Activated CD8-positive, alpha-beta memory T cell treated with anti-CD3 and anti-CD28 coated beads for 24 hours (primary cell): ENCODE measurements at regions not wholly inside any gene's neighbourhood (a gene's known extent, or its start where the extent isn't known, plus 50 kb on each side); places are given as distances from the start of the nearest gene placed in this dataset.
"Not testable (repeated sequence)": the region's sequence is repeated elsewhere in the genome, so short reads cannot be mapped to it uniquely, and the experiment has no call there.

Experiments
- DNase-seq: peaks from one replicate; pipeline ENCODE4 v3.0.0-alpha.2; 2020

DNA sequence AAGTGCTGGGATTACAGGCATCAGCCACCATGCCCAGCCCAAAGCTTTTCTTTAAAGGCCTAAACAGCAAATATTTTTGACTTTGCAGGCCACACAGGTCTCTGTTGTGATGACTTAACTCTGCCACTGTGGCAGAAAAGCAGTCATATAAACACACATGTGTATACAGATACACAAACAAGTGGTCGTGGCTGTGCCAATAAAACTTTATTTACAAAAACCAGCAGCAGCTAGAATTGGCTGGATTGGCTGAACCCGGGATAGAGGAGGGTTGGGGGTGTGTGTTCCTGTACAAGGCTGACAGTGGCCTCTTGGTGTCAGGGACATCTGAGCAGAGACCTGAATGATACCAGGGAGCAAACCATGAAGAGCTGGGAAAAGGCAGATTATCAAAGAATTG is 95.6 kb downstream of the NCOR2 start:
- no peak for DNase-seq

DNA sequence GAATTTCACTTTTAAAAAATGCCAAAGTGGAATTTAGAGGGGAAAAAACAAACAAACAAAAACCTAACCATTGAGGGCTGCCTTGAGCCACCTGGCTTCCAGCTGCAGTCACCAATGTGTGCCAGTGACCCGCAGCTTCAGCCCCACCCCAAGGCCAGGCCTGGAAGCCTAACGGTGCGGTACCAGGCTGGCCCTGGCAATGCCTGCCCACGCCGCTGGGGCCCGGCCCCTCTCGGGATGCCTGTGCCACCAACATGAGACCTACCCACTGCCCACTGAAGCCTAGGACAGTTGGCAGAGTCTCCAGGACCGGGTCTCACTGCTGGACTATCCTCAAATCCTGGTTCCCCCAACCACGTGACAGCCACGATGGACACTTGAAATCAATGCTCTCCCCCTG is 96.6 kb downstream of the NCOR2 start:
- no peak for DNase-seq

DNA sequence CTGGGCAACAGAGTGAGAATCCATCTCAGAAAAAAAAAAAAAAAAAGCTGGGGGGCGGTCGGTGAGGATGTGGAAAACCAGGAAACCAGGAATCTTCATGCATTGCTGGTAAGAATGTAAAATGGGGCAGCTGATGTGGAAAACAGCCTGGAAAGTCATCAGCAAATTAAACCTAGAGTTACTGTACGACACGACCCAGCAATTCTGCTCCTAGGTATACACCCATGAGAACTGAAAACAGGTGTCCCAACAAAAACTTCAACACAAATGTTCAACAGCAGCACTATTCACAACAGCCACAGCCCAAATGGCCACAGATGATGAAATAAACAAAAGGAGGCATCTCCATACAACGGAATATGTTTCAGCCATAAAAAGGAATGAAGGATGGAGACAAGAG is 97.3 kb downstream of the NCOR2 start:
- DNase-seq, result no peak

DNA sequence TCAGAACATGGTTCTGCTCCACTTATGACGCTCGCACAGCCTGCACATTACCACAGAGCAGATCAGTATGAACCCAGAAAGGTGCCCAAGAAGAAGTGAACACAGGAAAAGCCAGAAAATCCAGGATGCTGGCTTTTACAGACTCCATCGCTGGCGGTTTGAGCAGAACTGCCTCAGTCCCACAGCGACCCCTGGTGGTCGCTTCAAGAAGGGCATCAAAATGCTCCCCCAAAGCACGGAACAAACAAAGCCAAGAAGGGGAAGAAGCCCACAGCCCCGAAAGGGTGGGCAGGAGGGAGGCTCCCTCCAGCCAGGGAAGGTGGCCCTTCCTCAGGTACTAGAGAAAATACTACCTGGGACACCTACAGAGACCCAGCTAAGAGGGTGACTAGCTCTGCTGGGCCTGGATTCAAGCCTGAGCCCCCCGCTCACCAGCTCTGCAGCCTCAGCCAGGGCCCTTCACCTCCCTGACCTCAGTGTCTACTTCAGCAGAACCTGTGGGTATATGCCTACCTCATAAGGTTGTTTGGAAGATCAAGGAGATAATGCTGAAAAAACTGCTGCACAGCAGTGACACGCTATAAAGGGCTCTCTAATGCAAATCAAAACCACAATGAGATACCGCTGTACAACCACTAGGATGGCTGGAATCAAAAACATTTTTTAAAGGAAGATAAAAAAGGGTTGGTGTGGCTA is 98.1 kb downstream of the NCOR2 start:
- no peak for DNase-seq

DNA sequence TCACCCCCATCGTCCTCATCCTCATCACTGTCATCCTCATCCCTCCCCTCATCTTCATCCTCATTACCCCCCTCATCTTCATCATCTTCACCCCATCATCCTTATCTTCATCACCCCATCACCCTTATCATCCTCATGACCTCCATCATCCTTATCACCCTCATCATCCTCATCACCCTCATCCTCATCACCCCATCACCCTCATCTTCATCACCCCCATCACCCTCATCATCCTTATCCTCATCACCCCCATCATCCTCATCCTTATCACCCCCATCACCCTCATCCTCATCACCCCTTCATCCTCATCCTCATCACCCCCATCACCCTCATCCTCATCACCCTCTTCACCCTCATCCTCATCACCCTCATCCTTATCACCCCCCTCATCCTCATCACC is 99.9 kb downstream of the NCOR2 start:
- not testable (repeated sequence) for DNase-seq

DNA sequence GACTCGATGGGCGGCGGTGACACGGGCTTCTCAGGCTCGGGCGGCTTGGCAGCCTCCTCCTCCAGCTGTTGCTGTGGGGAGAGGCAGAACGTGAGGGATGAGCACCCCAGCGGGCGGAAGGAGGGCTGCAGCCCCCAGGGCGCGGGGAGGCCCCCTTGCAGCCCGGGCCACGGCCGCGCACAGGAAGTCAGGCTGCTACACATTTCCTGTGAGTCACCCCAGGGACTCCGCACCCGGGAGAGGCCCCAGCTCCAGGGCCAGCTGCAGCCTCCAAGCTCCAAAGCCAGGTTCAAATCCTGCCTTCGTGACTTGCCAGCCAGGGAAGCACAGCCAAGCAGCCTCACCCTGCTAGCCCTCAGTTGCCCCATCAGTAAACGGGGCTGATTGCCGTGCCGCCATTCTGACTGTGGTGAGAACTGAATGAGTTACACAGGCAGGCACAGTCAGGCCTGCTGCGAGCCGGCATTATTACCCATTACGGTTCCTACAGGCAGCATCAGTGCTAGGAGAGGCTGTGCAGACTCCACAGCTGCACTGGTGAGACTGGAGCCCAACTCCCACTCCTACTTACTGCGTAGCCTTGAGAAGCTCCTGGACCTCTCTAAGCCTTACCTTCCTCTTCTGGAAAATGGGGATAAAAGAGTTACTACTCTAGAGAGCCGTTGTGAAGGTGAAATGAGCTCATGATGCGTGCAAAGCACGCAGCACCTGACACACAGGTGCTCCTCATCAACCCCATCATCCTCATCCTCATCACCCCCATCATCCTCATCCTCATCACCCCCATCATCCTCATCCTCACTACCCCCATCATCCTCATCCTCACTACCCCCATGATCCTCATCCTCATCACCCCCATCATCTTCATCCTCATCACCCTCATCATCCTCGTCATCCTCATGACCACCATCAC is 100.9 kb downstream of the NCOR2 start:
- DNase-seq, result peak; percentile 92

DNA sequence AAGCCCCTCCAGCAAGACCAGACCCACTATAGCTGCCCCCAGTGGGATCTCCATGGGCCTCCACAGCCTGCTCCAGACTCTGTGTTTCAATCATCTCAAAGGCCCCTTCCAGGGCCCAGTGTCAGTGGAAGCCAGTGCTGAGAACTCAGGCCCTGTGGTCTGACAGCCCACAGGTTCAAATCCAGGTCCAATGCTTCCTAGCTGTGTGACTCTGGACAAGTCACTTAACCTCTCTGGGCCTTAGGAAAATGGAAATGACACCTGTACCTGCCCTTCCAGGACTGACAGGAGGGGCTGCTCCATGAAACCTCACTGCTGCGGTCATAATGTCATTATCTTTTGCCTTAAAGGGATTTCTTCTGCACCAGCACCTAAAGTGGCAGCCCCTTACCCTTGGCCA is 101.9 kb downstream of the NCOR2 start:
- DNase-seq, result no peak

DNA sequence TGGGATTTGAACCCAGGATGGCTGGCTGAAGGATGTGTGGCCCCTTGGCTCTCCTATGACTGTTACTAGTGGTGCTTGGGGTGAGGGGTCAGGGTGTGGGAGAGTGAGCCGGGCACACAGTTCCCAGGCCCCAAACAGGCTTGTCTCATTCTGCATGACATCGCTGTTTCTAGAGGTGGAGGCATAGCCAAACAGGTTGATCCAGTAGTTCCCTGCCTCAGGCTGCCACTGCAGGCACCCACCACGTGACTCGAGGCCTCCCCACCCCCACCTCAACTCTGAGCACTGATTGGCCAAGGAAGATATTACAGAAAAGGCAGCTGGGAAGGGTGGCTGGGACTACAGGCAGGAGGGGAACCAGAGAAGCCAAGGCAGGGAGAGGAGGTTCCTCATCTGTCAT is 102.6 kb downstream of the NCOR2 start:
- no peak for DNase-seq

DNA sequence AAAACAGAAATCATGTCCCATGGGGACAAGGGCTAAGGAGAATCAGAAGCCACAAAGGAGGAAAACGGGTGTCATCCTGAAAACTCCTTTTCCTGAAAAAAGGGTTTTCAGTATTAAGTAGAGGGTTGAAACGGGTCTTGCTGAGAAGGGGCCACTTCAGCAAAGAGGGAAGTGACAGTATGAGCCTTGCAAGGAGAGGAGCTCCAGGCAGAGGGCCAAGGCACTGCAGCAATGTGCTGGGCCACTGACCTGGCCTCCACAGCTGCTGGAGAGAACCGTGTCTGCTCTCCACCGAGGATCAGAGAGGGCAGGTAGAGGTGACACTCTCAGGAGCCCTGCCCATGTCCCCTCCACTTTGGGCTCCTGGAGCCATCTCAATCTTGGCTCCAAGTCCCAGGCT is 103.3 kb downstream of the NCOR2 start:
- DNase-seq, result no peak

DNA sequence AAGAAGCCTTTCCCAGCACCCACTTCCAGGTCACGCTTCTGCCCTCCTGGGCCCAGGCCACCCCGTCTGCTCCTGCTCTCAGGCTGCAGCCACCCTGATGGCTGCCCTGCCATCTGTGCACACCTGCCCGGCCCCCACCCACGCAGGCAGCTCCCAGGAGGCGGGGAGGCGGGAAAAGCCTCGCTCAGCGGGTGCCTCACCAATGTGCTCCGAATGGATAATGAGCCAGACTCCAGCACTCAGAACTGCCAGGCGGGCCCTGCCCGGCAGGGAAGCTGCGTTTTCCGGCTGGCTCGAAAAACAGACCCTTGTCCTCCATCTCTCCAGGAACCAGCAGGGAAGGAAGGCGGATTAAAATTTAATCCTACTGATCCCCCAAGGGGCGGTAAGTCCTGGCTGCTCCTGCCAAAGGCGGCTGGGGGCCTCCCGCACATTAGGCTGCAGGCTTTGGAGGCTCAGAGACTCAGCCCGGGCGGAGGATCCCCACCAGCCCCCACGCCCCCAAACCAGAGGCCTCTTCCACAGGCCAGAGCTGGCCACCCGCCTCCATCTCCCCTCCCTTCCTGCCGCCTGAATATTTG is 104.0 kb downstream of the NCOR2 start:
- DNase-seq, result no peak

DNA sequence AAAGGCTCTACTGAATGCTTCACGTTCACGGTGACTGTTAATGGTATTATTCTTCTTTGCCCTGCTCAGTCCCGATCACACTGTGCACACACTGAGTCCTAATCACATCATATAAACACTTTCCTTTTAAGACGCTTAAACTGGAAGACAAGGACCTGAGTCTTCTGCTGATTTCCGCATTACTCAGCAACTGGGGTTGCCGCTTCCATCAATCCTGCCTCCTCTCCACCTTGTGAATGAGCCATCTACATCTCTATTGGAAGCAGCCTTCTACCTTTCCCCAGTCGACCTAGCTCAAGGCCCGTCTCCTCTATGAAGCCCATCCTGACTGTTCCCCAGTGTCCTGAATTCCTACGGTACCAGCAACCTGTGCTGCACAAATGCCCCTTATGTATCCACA is 104.7 kb downstream of the NCOR2 start:
- no peak for DNase-seq

DNA sequence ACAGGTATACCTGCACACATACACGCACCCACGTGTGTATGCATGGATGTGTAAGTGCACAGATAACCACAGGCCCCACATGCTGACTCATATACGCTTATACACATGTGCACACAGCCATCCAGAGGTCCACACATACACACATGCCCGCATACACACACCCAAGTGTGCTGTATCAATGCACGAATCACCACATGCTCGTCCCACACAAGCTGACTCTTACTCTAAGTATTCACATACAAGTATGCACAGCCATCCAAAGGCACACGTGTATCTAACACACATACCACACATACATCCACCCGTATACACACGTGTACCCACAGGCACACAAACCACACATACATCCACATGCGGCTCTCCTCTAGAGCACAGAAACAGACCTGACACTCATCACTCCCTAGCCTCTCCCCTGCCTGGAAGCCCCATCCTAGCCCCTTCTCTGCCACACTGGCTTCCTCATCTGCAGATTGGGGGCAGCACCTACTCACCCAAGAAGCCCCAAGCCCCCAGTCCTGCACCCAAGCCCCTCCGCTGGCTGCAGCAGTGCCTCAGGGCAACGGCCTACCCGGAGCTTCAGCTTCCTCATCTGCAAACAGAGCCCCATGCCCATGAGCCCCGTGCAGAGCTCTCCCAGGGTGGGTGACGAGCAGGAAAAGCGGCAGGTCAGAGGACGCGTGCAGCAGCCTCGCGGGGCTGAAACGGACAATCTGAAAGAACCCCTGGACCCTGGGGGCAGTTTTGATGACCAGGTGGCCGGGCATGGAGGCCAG is 105.4 kb downstream of the NCOR2 start:
- DNase-seq, result no peak

DNA sequence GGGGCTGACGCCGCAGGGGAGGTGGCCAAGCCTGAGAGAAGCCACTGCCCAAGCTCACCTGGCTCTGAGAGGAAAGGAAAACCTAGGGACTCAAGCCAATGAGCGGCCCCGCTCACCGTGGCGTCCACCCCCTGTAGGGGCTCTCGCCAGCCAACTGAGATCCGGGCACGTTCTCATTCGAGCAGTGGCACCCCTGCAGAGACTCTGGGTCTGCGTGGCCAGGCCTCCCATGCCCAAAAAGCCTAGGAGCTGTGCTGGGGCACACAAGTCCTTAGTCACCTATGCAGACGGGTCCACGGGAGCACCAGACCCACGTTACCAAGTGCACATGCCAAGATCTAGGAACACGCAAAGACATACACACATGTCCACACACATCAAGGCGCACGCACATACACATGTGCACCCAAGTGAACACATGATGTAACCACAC is 106.2 kb downstream of the NCOR2 start:
- DNase-seq, result no peak

DNA sequence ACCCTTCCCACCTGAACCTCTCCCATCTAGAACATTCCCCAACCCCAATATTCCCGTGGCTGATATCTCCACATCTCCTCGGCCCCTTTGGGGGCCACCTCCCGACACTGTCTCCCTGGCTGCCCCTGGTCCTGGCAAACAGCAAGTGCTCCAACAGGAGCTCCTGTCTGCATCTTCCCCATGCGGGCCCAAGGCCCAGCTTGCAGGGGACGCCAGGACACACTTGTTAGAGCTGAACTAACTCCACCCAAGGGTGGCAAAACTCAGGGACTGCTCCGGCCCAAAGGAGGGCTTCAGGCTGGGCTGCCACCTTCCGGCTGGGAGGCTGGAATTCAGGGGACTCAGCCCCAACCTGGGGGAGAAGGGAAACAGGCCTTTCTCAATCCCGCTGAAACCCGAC is 106.6 kb downstream of the NCOR2 start:
- DNase-seq, result no peak

DNA sequence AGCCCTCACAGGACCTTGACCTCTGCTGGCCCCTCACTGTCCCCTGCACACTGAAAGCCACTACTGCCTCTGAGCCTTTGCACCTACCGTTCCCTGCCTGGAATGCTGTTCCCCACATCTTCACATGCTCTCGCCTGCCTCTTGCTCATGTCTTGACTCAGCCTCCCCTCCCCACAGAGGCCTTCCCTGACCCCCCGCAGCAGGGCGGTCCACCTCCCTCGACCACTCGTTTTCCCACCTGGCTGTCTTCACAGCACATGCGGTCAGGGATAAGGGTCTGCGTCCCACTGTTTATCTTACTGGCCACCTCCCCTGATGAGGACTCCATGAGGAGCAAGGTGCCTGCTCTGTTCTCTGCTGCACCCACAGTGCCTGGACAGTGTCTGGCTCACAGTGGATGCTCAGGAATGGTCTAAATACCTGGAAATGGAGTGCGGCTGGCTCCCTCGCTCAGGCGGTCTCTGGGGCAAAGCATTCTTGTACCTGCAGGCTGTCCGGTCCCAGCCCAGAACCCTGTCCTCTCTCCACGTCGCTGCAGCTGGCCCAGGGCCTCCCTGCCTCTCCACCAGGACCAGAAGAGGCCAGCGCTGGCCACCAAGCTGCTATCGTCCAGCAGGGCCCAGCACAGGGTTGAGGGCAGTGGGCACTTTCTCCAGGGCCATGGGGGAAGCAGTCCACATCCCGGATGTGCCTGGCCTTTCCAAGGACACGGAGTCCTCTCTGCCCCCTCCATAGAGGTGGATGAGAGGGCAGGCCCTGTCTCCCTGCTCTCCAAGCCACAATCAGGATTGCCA is 107.4 kb downstream of the NCOR2 start:
- DNase-seq, result no peak

DNA sequence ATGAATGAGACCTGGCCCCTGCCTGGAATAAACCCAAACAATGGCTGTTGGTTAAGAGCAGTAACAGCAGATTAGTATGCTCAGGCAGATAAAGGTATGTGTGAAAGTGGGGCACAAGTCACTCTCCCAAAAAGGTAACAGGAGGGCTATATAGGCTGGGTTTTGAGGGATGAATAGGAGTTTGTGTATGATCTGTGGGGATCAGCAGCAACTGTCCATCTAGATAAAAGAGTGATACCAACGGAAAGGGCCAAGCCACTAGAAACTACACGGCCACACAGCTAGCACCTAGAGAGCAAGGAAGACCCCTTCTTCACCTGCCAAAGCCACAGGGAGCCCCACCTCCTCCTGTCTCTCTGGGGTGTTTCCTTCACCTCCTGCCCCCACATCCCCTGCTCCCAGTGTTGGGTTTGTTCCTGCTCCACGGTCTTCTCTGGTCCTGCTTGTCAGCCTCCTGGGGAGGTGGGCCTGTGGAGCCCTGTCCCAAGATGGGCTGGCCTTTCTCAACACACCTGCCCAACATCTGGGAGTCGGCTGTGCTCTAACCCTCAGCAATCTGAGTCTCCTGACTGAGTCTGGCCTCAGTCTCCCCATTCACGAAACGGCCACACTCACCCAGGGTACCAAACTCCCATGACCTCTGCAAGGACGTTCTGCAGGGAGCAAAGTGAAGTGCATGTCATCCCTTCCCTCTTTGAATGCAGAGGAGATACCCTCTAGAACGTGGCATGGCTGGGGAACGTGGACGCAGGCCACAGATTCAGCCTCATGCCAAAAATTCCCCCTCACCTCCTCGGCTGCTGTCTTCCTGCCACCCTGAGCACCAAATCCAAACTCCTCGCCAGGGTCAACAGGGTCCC is 108.2 kb downstream of the NCOR2 start:
- DNase-seq, result no peak

DNA sequence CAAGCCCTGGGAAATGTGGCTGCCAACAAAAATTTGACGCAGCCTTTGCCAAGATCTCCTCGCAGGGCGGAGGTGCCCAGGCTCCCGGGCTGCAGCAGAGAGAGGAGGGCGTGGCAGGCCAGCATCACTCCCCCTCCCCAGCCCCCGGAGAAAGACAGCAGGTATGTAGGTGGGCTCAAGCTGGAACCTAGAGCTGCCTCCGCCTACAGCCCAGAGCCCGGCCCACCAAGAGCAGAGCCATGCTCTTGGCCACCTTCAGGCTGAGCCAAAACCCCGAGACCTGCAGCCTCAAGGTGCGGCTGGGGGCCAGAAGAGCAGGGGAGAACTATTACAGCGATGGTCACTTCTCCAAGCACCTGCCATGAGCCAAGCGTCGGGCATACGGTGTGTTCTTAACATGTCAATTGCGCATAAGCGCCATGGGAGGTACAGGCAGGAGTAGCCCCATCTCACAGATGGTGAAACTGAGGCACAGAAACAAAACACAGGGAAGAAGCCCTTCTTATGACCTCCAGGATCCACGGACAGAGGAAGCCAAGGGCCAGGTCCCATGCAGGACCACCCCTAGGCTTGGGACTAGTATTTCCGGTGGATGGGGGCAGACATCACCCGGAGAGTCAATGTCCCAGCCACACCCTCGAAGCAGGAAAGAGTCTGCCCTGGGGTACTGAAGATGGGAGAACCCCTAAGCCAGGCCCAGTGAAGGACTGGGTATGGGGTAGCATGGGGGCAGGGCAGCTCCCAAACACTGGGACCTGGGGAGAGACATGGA is 109.0 kb downstream of the NCOR2 start:
- no peak for DNase-seq

DNA sequence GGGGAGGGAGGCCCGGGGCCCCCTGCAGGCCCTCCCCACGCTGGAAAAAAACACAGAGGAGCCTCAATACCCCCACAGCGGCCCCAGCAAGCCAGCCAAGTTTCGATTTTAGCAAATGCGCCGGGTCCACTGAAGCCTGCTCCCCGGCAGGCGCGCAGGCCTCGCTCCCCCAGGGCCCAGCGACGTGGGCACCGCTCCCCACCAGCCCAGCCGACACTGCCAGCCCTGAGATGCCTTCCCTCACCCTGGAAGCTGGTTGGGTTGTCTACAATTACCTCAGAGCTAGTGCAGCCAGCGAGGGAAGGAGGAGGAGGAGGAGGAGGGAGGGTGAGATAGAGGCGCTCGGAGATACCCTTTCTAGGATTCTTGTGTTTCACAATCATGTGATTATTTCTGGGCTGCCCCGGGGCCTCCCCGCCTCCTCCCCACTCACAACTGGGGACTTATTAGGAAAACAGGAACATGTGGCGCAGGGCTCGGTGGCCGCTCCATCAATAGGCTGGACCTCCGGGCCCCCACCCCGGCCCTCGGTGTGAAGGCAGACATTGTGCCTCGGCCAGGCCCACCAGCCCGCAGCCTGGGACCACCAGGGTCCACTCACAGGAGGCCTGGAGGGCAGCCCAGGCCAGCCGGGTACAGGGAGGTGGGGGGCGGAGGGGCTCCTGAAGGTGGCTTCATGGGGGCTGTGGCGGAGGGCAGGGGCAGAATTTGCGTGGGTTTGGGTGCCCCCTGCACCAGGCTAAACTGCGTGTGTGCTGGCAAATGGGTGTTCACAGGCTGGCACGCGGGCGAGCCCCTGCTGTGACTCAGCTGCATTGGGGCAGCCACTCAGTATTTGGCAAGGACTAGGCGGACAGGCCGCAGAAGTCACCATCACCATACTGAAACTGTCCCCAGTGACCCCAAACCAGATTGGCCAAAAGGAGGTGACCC is 109.9 kb downstream of the NCOR2 start:
- DNase-seq, result peak; percentile 82

DNA sequence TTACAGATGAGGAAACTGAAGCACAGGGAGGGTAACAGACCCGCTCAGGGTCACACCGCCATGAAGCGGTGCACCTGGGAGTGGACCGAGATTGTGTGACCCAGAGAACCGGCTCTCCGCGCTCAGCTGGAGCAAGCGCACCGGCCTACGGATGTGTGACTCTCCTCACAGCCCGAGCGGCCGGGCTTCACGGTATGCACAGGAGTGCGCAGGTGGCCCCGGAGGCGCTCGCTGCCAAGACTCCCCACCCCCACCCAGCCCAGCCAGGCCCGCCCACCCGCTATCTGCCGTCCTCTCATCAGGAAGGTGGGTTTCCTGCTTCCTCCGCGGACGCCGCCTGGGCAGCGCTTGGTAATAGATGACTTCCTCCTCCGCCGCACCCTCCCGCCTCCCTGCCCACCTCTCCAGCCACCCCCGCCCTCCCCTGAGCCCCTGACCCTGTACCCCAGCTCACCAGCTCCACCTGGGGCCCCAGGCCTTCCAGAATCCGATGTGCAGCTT is 110.7 kb downstream of the NCOR2 start:
- DNase-seq, result no peak
